H1 (cell line): ENCODE measurements at regions not wholly inside any gene's neighbourhood (a gene's known extent, or its start where the extent isn't known, plus 50 kb on each side); places are given as distances from the start of the nearest gene placed in this dataset.
A peak's percentile ranks its signal among the peaks of the same experiment; 100 is the strongest.

Experiments
- CTCF ChIA-PET: fragments of 300-600 bp; sonication (Branson Sonifier 250); formaldehyde crosslinking; loops from one replicate; lab custom pipeline; 2021; ENCODE audit not compliant: partially characterized antibody; lab: Charles Lee
- POLR2A ChIA-PET: fragments of 300-600 bp; sonication (Branson Sonifier 250); formaldehyde crosslinking; loops from one replicate; lab custom pipeline; 2021; ENCODE audit warnings: inconsistent platforms; ENCODE audit not compliant: partially characterized antibody; lab: Charles Lee
- DNase-seq, 2 experiments: peaks; one replicate each; pipeline versions ENCODE4 v3.0.0 to v3.0.0-alpha.2; 2010 to 2022; ENCODE audit warnings: low spot score in 2 of 2, low read depth in 1 of 2, mixed read lengths in 1 of 2
- FAIRE-seq: peaks from 2 replicates; lab custom pipeline; 2011; peaks lifted over from hg19 to GRCh38; lab: Jason Lieb, UNC
- H2AFZ ChIP-seq: 2 replicates; pipeline ENCODE4 v1.8.1; 2012; ENCODE audit warnings: low read length, inconsistent platforms
- H2AK5ac ChIP-seq: 2 replicates; pipeline ENCODE4 v1.6.1; 2013; ENCODE audit warnings: low read depth, low read length
- H2BK120ac ChIP-seq: replicated peaks from 2 replicates; pipeline ENCODE3; 2013; ENCODE audit warnings: low read depth, low read length, inconsistent platforms
- H2BK12ac ChIP-seq: 2 replicates; pipeline ENCODE4 v1.6.1; 2013; ENCODE audit warnings: low read depth, low read length
- H2BK15ac ChIP-seq: 2 replicates; pipeline ENCODE4 v1.6.1; 2013; ENCODE audit warnings: low read length
- H2BK20ac ChIP-seq: 2 replicates; pipeline ENCODE4 v1.6.1; 2013; ENCODE audit warnings: low read length
- H2BK5ac ChIP-seq: 2 replicates; pipeline ENCODE4 v1.6.1; 2013; ENCODE audit warnings: low read depth, low read length
- H3K14ac ChIP-seq: 2 replicates; pipeline ENCODE4 v1.6.1; 2013; ENCODE audit warnings: inconsistent platforms; ENCODE audit not compliant: insufficient read length
- H3K18ac ChIP-seq: 2 replicates; pipeline ENCODE4 v1.6.1; 2013; ENCODE audit warnings: low read length; ENCODE audit errors: extremely low read depth
- H3K23ac ChIP-seq: 2 replicates; pipeline ENCODE4 v1.6.1; 2013; ENCODE audit warnings: inconsistent platforms; ENCODE audit not compliant: insufficient read length
- H3K23me2 ChIP-seq: 2 replicates; pipeline ENCODE4 v1.6.1; 2013; ENCODE audit warnings: low read depth, low read length
- H3K27ac ChIP-seq: 2 replicates; pipeline ENCODE4 v1.6.1; 2011; ENCODE audit warnings: low read depth, low read length, inconsistent platforms
- H3K27me3 ChIP-seq, 4 experiments: replicated peaks in 1 of 4; 1 replicate in 1 of 4; 2 replicates in 3 of 4; pipeline versions ENCODE4 v1.6.1 to v1.8.1; 2011 to 2013; ENCODE audit warnings: low read length in 3 of 4, mild to moderate bottlenecking in 3 of 4, inconsistent platforms in 2 of 4, mixed read lengths in 2 of 4, moderate library complexity in 1 of 4; ENCODE audit not compliant: control insufficient read depth in 3 of 4, insufficient read depth in 3 of 4; ENCODE audit errors: extremely low read depth in 1 of 4
- H3K36me3 ChIP-seq, 4 experiments: 2 replicates each; pipeline versions ENCODE4 v1.6.1 to v1.8.1; 2011 to 2013; ENCODE audit warnings: mild to moderate bottlenecking in 4 of 4, low read length in 3 of 4, moderate library complexity in 2 of 4, control low read depth in 1 of 4, inconsistent platforms in 1 of 4; ENCODE audit not compliant: insufficient read depth in 4 of 4, control insufficient read depth in 2 of 4
- H3K4ac ChIP-seq: replicated peaks from 2 replicates; pipeline ENCODE3; 2013; ENCODE audit warnings: low read length, low read depth, mixed read lengths, inconsistent platforms; ENCODE audit not compliant: insufficient read length
- H3K4me1 ChIP-seq, 4 experiments: replicated peaks in 1 of 4; 1 replicate in 1 of 4; 2 replicates in 3 of 4; pipeline versions ENCODE4 v1.6.1 to v1.8.1; 2011 to 2013; ENCODE audit warnings: low read length in 3 of 4, inconsistent platforms in 2 of 4, mixed read lengths in 1 of 4; ENCODE audit not compliant: insufficient read depth in 4 of 4, control insufficient read depth in 3 of 4
- H3K4me2 ChIP-seq, 2 experiments: 2 replicates each; pipeline versions ENCODE4 v1.6.1 to v1.8.1; 2011 to 2013; ENCODE audit warnings: low read depth in 2 of 2, low read length in 2 of 2, control low read depth in 1 of 2, inconsistent platforms in 1 of 2, mild to moderate bottlenecking in 1 of 2; ENCODE audit not compliant: insufficient read depth in 1 of 2
- H3K4me3 ChIP-seq, 4 experiments: fragments of 200-600, 300-600 bp in 1 of 4; sonication (generic), shearing (Covaris generic), sonication (Bioruptor Twin) in 1 of 4; 2 replicates each; pipeline versions ENCODE4 v1.5.1 to v1.8.1; 2011 to 2016; ENCODE audit warnings: low read length in 4 of 4, low read depth in 3 of 4, control low read depth in 2 of 4, inconsistent platforms in 2 of 4, mild to moderate bottlenecking in 2 of 4, mixed read lengths in 1 of 4, moderate library complexity in 1 of 4; ENCODE audit not compliant: insufficient read depth in 2 of 4; ENCODE audit errors: extremely low read depth in 1 of 4
- H3K56ac ChIP-seq: replicated peaks from 2 replicates; pipeline ENCODE3; 2013; ENCODE audit warnings: low read depth, mild to moderate bottlenecking, mixed read lengths, low read length, inconsistent platforms; ENCODE audit not compliant: insufficient read length
- H3K79me1 ChIP-seq: 2 replicates; pipeline ENCODE4 v1.6.1; 2013; ENCODE audit warnings: low read depth, low read length, control low read depth
- H3K79me2 ChIP-seq, 2 experiments: 2 replicates each; pipeline versions ENCODE4 v1.6.1 to v1.8.1; 2012 to 2013; ENCODE audit warnings: low read length in 2 of 2, mild to moderate bottlenecking in 2 of 2, inconsistent platforms in 1 of 2; ENCODE audit not compliant: insufficient read depth in 2 of 2, control insufficient read depth in 1 of 2
- H3K9ac ChIP-seq, 4 experiments: replicated peaks in 1 of 4; 1 replicate in 1 of 4; 2 replicates in 3 of 4; pipeline versions ENCODE4 v1.6.1 to v1.8.1; 2011 to 2013; ENCODE audit warnings: low read depth in 3 of 4, low read length in 3 of 4, control low read depth in 2 of 4, mild to moderate bottlenecking in 2 of 4, moderate library complexity in 2 of 4, inconsistent platforms in 1 of 4; ENCODE audit errors: extremely low read depth in 1 of 4
- H3K9me3 ChIP-seq, 2 experiments: 2 replicates each; pipeline versions ENCODE4 v1.6.1 to v1.8.1; 2012 to 2013; ENCODE audit warnings: mild to moderate bottlenecking in 2 of 2, moderate library complexity in 2 of 2, control low read depth in 1 of 2, inconsistent platforms in 1 of 2, low read depth in 1 of 2, low read length in 1 of 2, mixed read lengths in 1 of 2; ENCODE audit not compliant: insufficient read depth in 2 of 2
- H4K20me1 ChIP-seq, 2 experiments: replicated peaks in 1 of 2; 2 replicates each; pipeline versions ENCODE3 to v1.8.1; 2011 to 2013; ENCODE audit warnings: inconsistent platforms in 2 of 2, low read length in 2 of 2, mild to moderate bottlenecking in 1 of 2; ENCODE audit not compliant: insufficient read depth in 2 of 2, control insufficient read depth in 1 of 2
- H4K5ac ChIP-seq: 2 replicates; pipeline ENCODE4 v1.6.1; 2013; ENCODE audit warnings: low read length, low read depth, mixed read lengths, inconsistent platforms; ENCODE audit not compliant: insufficient read length
- H4K8ac ChIP-seq: 2 replicates; pipeline ENCODE4 v1.8.0; 2013; ENCODE audit warnings: mild to moderate bottlenecking, moderate library complexity, low read length, inconsistent platforms; ENCODE audit not compliant: insufficient read depth; ENCODE audit errors: extremely low read depth
- H4K91ac ChIP-seq: replicated peaks from 2 replicates; pipeline ENCODE3; 2013; ENCODE audit warnings: low read length, mixed read lengths, inconsistent platforms; ENCODE audit not compliant: insufficient read length
- ASH2L ChIP-seq: fragments of 200-600, 300-600 bp; sonication (generic); IDR thresholded peaks from one replicate; pipeline ENCODE4 v1.7.1; 2017; ENCODE audit warnings: low read length
- CTBP2 ChIP-seq: IDR thresholded peaks from 2 replicates; pipeline ENCODE4 v1.7.0; 2011; ENCODE audit warnings: borderline replicate concordance, mild to moderate bottlenecking, moderate library complexity, mixed read lengths, low read length; ENCODE audit not compliant: insufficient read depth, insufficient read length
- E2F6 ChIP-seq: IDR thresholded peaks from 2 replicates; pipeline ENCODE4 v1.6.1; 2012; ENCODE audit warnings: inconsistent platforms
- EGR1 ChIP-seq: IDR thresholded peaks from 2 replicates; pipeline ENCODE4 v1.6.1; 2011; ENCODE audit warnings: low read depth, low read length, borderline replicate concordance
- EZH2 ChIP-seq: fragments of 200-600 bp; sonication (generic); IDR thresholded peaks from 2 replicates; pipeline ENCODE4 v1.7.1; 2012; ENCODE audit warnings: low read depth, mild to moderate bottlenecking, moderate library complexity, low read length, inconsistent platforms; ENCODE audit not compliant: severe bottlenecking
- KDM4A ChIP-seq: IDR thresholded peaks from one replicate; pipeline ENCODE4 v1.7.1; 2012; ENCODE audit warnings: low read depth, mild to moderate bottlenecking, moderate library complexity, low read length, inconsistent platforms; ENCODE audit not compliant: severe bottlenecking
- MAX ChIP-seq: IDR thresholded peaks from 2 replicates; pipeline ENCODE4 v1.6.1; 2012; ENCODE audit warnings: inconsistent platforms
- NANOG ChIP-seq: IDR thresholded peaks from 2 replicates; pipeline ENCODE4 v1.6.1; 2011; ENCODE audit warnings: low read length, low read depth, mild to moderate bottlenecking, inconsistent platforms; ENCODE audit not compliant: insufficient read depth, poor library complexity, severe bottlenecking
- RXRA ChIP-seq: IDR thresholded peaks from 2 replicates; pipeline ENCODE4 v1.6.1; 2011; ENCODE audit warnings: low read depth, mild to moderate bottlenecking, low read length, moderate library complexity; ENCODE audit not compliant: insufficient read depth
- SIN3A ChIP-seq, 2 experiments: IDR thresholded peaks in 1 of 2; conservative IDR thresholded peaks in 1 of 2; 2 replicates each; pipeline ENCODE4 v1.6.1; 2011 to 2012; ENCODE audit warnings: low read length in 2 of 2, improper control_type of control experiment in 1 of 2, low read depth in 1 of 2, mild to moderate bottlenecking in 1 of 2
- SIRT6 ChIP-seq: IDR thresholded peaks from one replicate; pipeline ENCODE4 v1.7.1; 2012; ENCODE audit warnings: low read length, inconsistent platforms
- SP1 ChIP-seq: IDR thresholded peaks from 2 replicates; pipeline ENCODE4 v1.6.1; 2011; ENCODE audit warnings: low read depth, low read length
- SP2 ChIP-seq: IDR thresholded peaks from 2 replicates; pipeline ENCODE4 v1.6.1; 2012; ENCODE audit warnings: mild to moderate bottlenecking, low read length, inconsistent platforms
- WGBS, 2 experiments: shearing (Covaris generic) in 1 of 2; methylation state at CpG; one replicate each; pipeline versions ENCODE4 v1.1.6 to v1.1.7; 2013 to 2015; ENCODE audit warnings: low lambda C conversion rate in 2 of 2, mixed read lengths in 2 of 2, inconsistent platforms in 1 of 2, low coverage in 1 of 2, missing lambda C conversion rate in 1 of 2; ENCODE audit not compliant: insufficient replicate concordance in 2 of 2, insufficient coverage in 1 of 2, insufficient read length in 1 of 2; ENCODE audit errors: extremely low coverage in 1 of 2, missing lambda C conversion rate in 1 of 2; 5-methylcytosine and 5-hydroxymethylcytosine counted together

GRCh38 chr12:4849795-4850345 lies 59.8 kb upstream of the KCNA1 start:
- H3K27ac ChIP-seq, result no peak overlapping the region
- H2BK5ac ChIP-seq, result no peak overlapping the region
- DNase-seq, result no peak
- ChIA-PET CTCF (interaction anchor here (0.7 to 2.5 kb wide), 21 partner anchors 8 to 264 kb away, joined by 3 to 22 read pairs (median 5); no protein-coding TSS in a partner anchor), POLR2A (no interaction called here)
- no peaks in the 10 kb centered on the region for H3K27me3 ChIP-seq
- peak; percentile 28 for FAIRE-seq
- no peak overlapping the region for H3K18ac ChIP-seq
- no peak overlapping the region for H2BK20ac ChIP-seq
- no peak overlapping the region for H3K14ac ChIP-seq
- no peaks in the 10 kb centered on the region for H3K79me2 ChIP-seq
- H3K4me3 ChIP-seq, result no peak overlapping the region
- no peak overlapping the region for H2BK12ac ChIP-seq
- no peak overlapping the region for H3K23ac ChIP-seq
- no peaks in the 10 kb centered on the region for H3K4me1 ChIP-seq
- no peak overlapping the region for H2AK5ac ChIP-seq
- no peak overlapping the region for H4K8ac ChIP-seq
- H3K56ac ChIP-seq, result no peak overlapping the region
- WGBS, 2 experiments, result 76% methylated on average over 18 of the region's 18 CpGs; no CpG with 5 or more reads in 1 of the 2 experiments
- H3K9ac ChIP-seq, result no peak overlapping the region
- H3K36me3 ChIP-seq, result no peaks in the 10 kb centered on the region
- no peaks in the 10 kb centered on the region; the same call in 1 of the 2 replicates for H3K23me2 ChIP-seq
- H4K91ac ChIP-seq, result no peak overlapping the region
- no peak overlapping the region for H2BK120ac ChIP-seq
- no peak overlapping the region for H3K4me2 ChIP-seq
- no peak overlapping the region for H2BK15ac ChIP-seq
- H4K5ac ChIP-seq, result no peak overlapping the region
- no peaks in the 10 kb centered on the region for H3K79me1 ChIP-seq
- no peak overlapping the region for H3K4ac ChIP-seq
- H4K20me1 ChIP-seq, result peaks cover 0 to 1% of the 10 kb centered on the region in 2 experiments
- no peaks in the 10 kb centered on the region for H3K9me3 ChIP-seq
- no peak overlapping the region for H2AFZ ChIP-seq
- no peak for TF ChIP-seq RXRA
- no peak for TF ChIP-seq SIN3A (conservative IDR thresholded peaks at IDR 0.05 in 1 of 2, IDR thresholded peaks at IDR 0.05 in 1 of 2; ENCODE audit: low read depth in 1 of 2, low read length in 2 of 2)
- no peak for TF ChIP-seq SP1
- no peak for TF ChIP-seq NANOG
- TF ChIP-seq ASH2L, result no peak
- TF ChIP-seq SIRT6, result no peak
- no peak for TF ChIP-seq EGR1
- TF ChIP-seq SP2, result no peak
- no peak for TF ChIP-seq MAX
- no peak for TF ChIP-seq CTBP2
- no peak for TF ChIP-seq EZH2
- no peak for TF ChIP-seq KDM4A
- no peak for TF ChIP-seq E2F6
